ENCODE measurements at regions not wholly inside any gene's neighbourhood (a gene's known extent, or its start where the extent isn't known, plus 50 kb on each side); places are given as distances from the start of the nearest gene placed in this dataset.

- no peak for TF ChIP-seq ZNF140 (tag by site-specific recombination; IDR thresholded peaks at IDR 0.05)
- TF ChIP-seq ZNF549 (tag by site-specific recombination; IDR thresholded peaks at IDR 0.05) = no peak
- no peak for TF ChIP-seq ZNF791 (tag by site-specific recombination; IDR thresholded peaks at IDR 0.05)
- no peak for TF ChIP-seq ZNF248 (tag by site-specific recombination; IDR thresholded peaks at IDR 0.05)
- TF ChIP-seq ZNF366 (tag by site-specific recombination; conservative IDR thresholded peaks at IDR 0.05) = no peak
- no peak for TF ChIP-seq ZNF146 (tag by site-specific recombination; IDR thresholded peaks at IDR 0.05)
- TF ChIP-seq ZNF48 (tag by site-specific recombination; IDR thresholded peaks at IDR 0.05) = no peak
Observed at GRCh38 chr5:72623936-72624335, 116.7 kb upstream of the ZNF366 start (continued).

- no peaks in the 10 kb centered on the region for H3K9me3 ChIP-seq (ENCODE audit: control insufficient read depth, insufficient read depth, low read depth, low read length)
- POLR2A ChIA-PET = no interaction called here
- TF ChIP-seq ZNF530 (tag by site-specific recombination; IDR thresholded peaks at IDR 0.05; ENCODE audit: low read depth) = no peak
- no peak for TF ChIP-seq ZBTB49 (tag by site-specific recombination; IDR thresholded peaks at IDR 0.05; ENCODE audit: low read depth)
- no peak for TF ChIP-seq KLF10 (tag by site-specific recombination; IDR thresholded peaks at IDR 0.05)
- no peak for TF ChIP-seq ZBTB21 (tag by site-specific recombination; IDR thresholded peaks at IDR 0.05)
- CTCF ChIA-PET = interaction anchor here (1.2 to 2.0 kb wide), 2 partner anchors 12 to 14 kb away, joined by 4 to 11 read pairs; no protein-coding TSS in a partner anchor
- H3K27ac ChIP-seq (ENCODE audit: extremely low read depth, low read depth, low read length) = no peak overlapping the region
- H3K4me3 ChIP-seq (ENCODE audit: low read depth, low read length) = no peak overlapping the region
- H3K36me3 ChIP-seq (ENCODE audit: control insufficient read depth in 2 of 2, insufficient read depth in 1 of 2, low read length in 2 of 2) = no peaks in the 10 kb centered on the region
- H3K4me1 ChIP-seq (ENCODE audit: control insufficient read depth, insufficient read depth, low read length) = no peaks in the 10 kb centered on the region
Observed at GRCh38 chr5:72623323-72623722, 116.1 kb upstream of the ZNF366 start.

GRCh38 chr5:72622170-72622760, 115.1 kb upstream of the ZNF366 start:
- no peaks in the 10 kb centered on the region for H3K9me3 ChIP-seq (ENCODE audit: control insufficient read depth, insufficient read depth, low read depth, low read length)
- ChIA-PET POLR2A (no interaction called here), CTCF (interaction anchor here (0.8 to 2.0 kb wide), 4 partner anchors 11 to 593 kb away, joined by 5 to 11 read pairs (median 6); no protein-coding TSS in a partner anchor)
- H3K36me3 ChIP-seq (ENCODE audit: control insufficient read depth in 2 of 2, insufficient read depth in 1 of 2, low read length in 2 of 2) = no peaks in the 10 kb centered on the region
- H3K4me1 ChIP-seq (ENCODE audit: control insufficient read depth, insufficient read depth, low read length) = no peaks in the 10 kb centered on the region
- H3K4me3 ChIP-seq (ENCODE audit: low read depth, low read length) = no peak overlapping the region
- no peak overlapping the region for H3K27ac ChIP-seq (ENCODE audit: extremely low read depth, low read depth, low read length)
- TF ChIP-seq ZNF555 (tag by site-specific recombination; conservative IDR thresholded peaks at IDR 0.05) (no peak), HOXA7 (CRISPR knock-in tag; IDR thresholded peaks at IDR 0.05; ENCODE audit: borderline replicate concordance) (no peak), INSM2 (tag by site-specific recombination; IDR thresholded peaks at IDR 0.05) (no peak), ZNF292 (tag by site-specific recombination; IDR thresholded peaks at IDR 0.05; ENCODE audit: borderline replicate concordance, low read depth) (no peak), ZNF394 (tag by site-specific recombination; IDR thresholded peaks at IDR 0.05; ENCODE audit: borderline replicate concordance) (no peak), ZSCAN30 (tag by site-specific recombination; IDR thresholded peaks at IDR 0.05) (no peak), ZNF391 (tag by site-specific recombination; IDR thresholded peaks at IDR 0.05; ENCODE audit: borderline replicate concordance, low read depth) (no peak), ZNF174 (tag by site-specific recombination; IDR thresholded peaks at IDR 0.05) (no peak), ZNF624 (tag by site-specific recombination; IDR thresholded peaks at IDR 0.05) (no peak), ZNF701 (tag by site-specific recombination; IDR thresholded peaks at IDR 0.05) (no peak), ZNF274 (IDR thresholded peaks at IDR 0.05; ENCODE audit: low read length) (no peak), ZNF274 (tag by site-specific recombination; IDR thresholded peaks at IDR 0.05; ENCODE audit: borderline replicate concordance) (no peak), ZNF280C (tag by site-specific recombination; IDR thresholded peaks at IDR 0.05) (no peak), RBAK (tag by site-specific recombination; IDR thresholded peaks at IDR 0.05) (no peak), ZNF596 (tag by site-specific recombination; IDR thresholded peaks at IDR 0.05) (no peak), MZF1 (tag by site-specific recombination; IDR thresholded peaks at IDR 0.05; ENCODE audit: borderline replicate concordance) (no peak)

Measured in HEK293 (cell line).